ENCODE measurements at regions not wholly inside any gene's neighbourhood (a gene's known extent, or its start where the extent isn't known, plus 50 kb on each side); places are given as distances from the start of the nearest gene placed in this dataset.

- no peak overlapping the region for H3K27ac ChIP-seq (ENCODE audit: low read depth, low read length)
- H3K14ac ChIP-seq (ENCODE audit: low read length): no peak overlapping the region
- no peak overlapping the region for H2AK5ac ChIP-seq (ENCODE audit: low read length)
- no peaks in the 10 kb centered on the region for H3K79me2 ChIP-seq (ENCODE audit: control insufficient read depth, insufficient read depth, low read length, poor library complexity)
- H3K18ac ChIP-seq (ENCODE audit: low read length): no peak overlapping the region
- no peak overlapping the region for H2BK120ac ChIP-seq (ENCODE audit: insufficient read depth, low read length, poor library complexity)
- H3K9me3 ChIP-seq (ENCODE audit: insufficient read depth, low read depth, low read length): no peaks in the 10 kb centered on the region
- H2BK12ac ChIP-seq (ENCODE audit: low read length): no peak overlapping the region
- H3K4me1 ChIP-seq (ENCODE audit: control insufficient read depth in 1 of 2, insufficient read depth in 2 of 2, low read length in 2 of 2): no peaks in the 10 kb centered on the region
- H3K9ac ChIP-seq (ENCODE audit: low read length): no peak overlapping the region
- H3K36me3 ChIP-seq (ENCODE audit: control insufficient read depth in 1 of 2, insufficient read depth in 2 of 2, low read length in 2 of 2): no peaks in the 10 kb centered on the region
- no peak overlapping the region for H4K91ac ChIP-seq (ENCODE audit: low read depth, low read length)
- H3K4me2 ChIP-seq (ENCODE audit: low read length): no peak overlapping the region
- no peak overlapping the region for H3K4me3 ChIP-seq (ENCODE audit: low read depth, low read length)
- no peak overlapping the region for H3K23ac ChIP-seq (ENCODE audit: low read length)
- H2AFZ ChIP-seq (ENCODE audit: insufficient read depth, low read length, poor library complexity): no peak overlapping the region
- H3K27me3 ChIP-seq (ENCODE audit: insufficient read depth, low read length): no peaks in the 10 kb centered on the region
- H4K12ac ChIP-seq (ENCODE audit: low read depth, low read length): no peak overlapping the region
- H2BK5ac ChIP-seq (ENCODE audit: low read depth, low read length, poor library complexity): no peak overlapping the region
- WGBS (ENCODE audit: extremely low coverage, insufficient coverage, insufficient read length): no CpG with 5 or more reads among the region's 3 CpGs
- peaks cover 2% of the 10 kb centered on the region for H3K79me1 ChIP-seq (ENCODE audit: low read length)
- no peak overlapping the region for H3K4ac ChIP-seq (ENCODE audit: low read depth, low read length)
- no peak overlapping the region for H4K8ac ChIP-seq (ENCODE audit: low read depth, low read length)
- DNase-seq: no peak
Observed at GRCh38 chr18:30328839-30329238, 713.7 kb downstream of the DSC3 start.

GRCh38 chr18:30302181-30302580 is 740.4 kb downstream of the DSC3 start:
- H2AK5ac ChIP-seq (ENCODE audit: low read length): no peak overlapping the region
- no peak overlapping the region for H3K18ac ChIP-seq (ENCODE audit: low read length)
- no peak for DNase-seq
- no peaks in the 10 kb centered on the region for H3K27me3 ChIP-seq (ENCODE audit: insufficient read depth, low read length)
- H3K79me1 ChIP-seq (ENCODE audit: low read length): no peaks in the 10 kb centered on the region
- H3K36me3 ChIP-seq (ENCODE audit: control insufficient read depth in 1 of 2, insufficient read depth in 2 of 2, low read length in 2 of 2): no peaks in the 10 kb centered on the region
- H3K23ac ChIP-seq (ENCODE audit: low read length): no peak overlapping the region
- H4K12ac ChIP-seq (ENCODE audit: low read depth, low read length): no peak overlapping the region
- H3K27ac ChIP-seq (ENCODE audit: low read depth, low read length): no peak overlapping the region
- H4K8ac ChIP-seq (ENCODE audit: low read depth, low read length): no peak overlapping the region
- no peak overlapping the region for H2BK120ac ChIP-seq (ENCODE audit: insufficient read depth, low read length, poor library complexity)
- H3K4me2 ChIP-seq (ENCODE audit: low read length): no peak overlapping the region
- H2BK12ac ChIP-seq (ENCODE audit: low read length): no peak overlapping the region
- H2BK5ac ChIP-seq (ENCODE audit: low read depth, low read length, poor library complexity): no peak overlapping the region
- no peak overlapping the region for H4K91ac ChIP-seq (ENCODE audit: low read depth, low read length)
- no peak overlapping the region for H3K4ac ChIP-seq (ENCODE audit: low read depth, low read length)
- H3K4me1 ChIP-seq (ENCODE audit: control insufficient read depth in 1 of 2, insufficient read depth in 2 of 2, low read length in 2 of 2): no peaks in the 10 kb centered on the region
- no peak overlapping the region for H3K14ac ChIP-seq (ENCODE audit: low read length)
- no peaks in the 10 kb centered on the region for H3K79me2 ChIP-seq (ENCODE audit: control insufficient read depth, insufficient read depth, low read length, poor library complexity)
- no peak overlapping the region for H3K9ac ChIP-seq (ENCODE audit: low read length)
- no peak overlapping the region for H2AFZ ChIP-seq (ENCODE audit: insufficient read depth, low read length, poor library complexity)
- H3K4me3 ChIP-seq (ENCODE audit: low read depth, low read length): no peak overlapping the region
- H3K9me3 ChIP-seq (ENCODE audit: insufficient read depth, low read depth, low read length): no peaks in the 10 kb centered on the region

- no peak overlapping the region for H3K23ac ChIP-seq (ENCODE audit: low read length)
Observed at GRCh38 chr18:30298769-30299168, 743.8 kb downstream of the DSC3 start.

GRCh38 chr18:30288662-30289414 is 753.7 kb downstream of the DSC3 start:
- H3K79me2 ChIP-seq (ENCODE audit: control insufficient read depth, insufficient read depth, low read length, poor library complexity): no peaks in the 10 kb centered on the region
- H4K91ac ChIP-seq (ENCODE audit: low read depth, low read length): no peak overlapping the region
- no peak overlapping the region for H3K14ac ChIP-seq (ENCODE audit: low read length)
- no peaks in the 10 kb centered on the region for H3K4me1 ChIP-seq (ENCODE audit: control insufficient read depth in 1 of 2, insufficient read depth in 2 of 2, low read length in 2 of 2)
- H2AK5ac ChIP-seq (ENCODE audit: low read length): no peak overlapping the region
- H3K9me3 ChIP-seq (ENCODE audit: insufficient read depth, low read depth, low read length): no peaks in the 10 kb centered on the region
- H2BK12ac ChIP-seq (ENCODE audit: low read length): no peak overlapping the region
- H2BK5ac ChIP-seq (ENCODE audit: low read depth, low read length, poor library complexity): no peak overlapping the region
- H2AFZ ChIP-seq (ENCODE audit: insufficient read depth, low read length, poor library complexity): no peak overlapping the region
- H3K27me3 ChIP-seq (ENCODE audit: insufficient read depth, low read length): no peaks in the 10 kb centered on the region
- H3K27ac ChIP-seq (ENCODE audit: low read depth, low read length): no peak overlapping the region
- no peak overlapping the region for H3K23ac ChIP-seq (ENCODE audit: low read length)
- H3K4me2 ChIP-seq (ENCODE audit: low read length): no peak overlapping the region
- H3K18ac ChIP-seq (ENCODE audit: low read length): no peak overlapping the region
- no peak overlapping the region for H3K4ac ChIP-seq (ENCODE audit: low read depth, low read length)
- H3K4me3 ChIP-seq (ENCODE audit: low read depth, low read length): no peak overlapping the region
- no peak overlapping the region for H4K8ac ChIP-seq (ENCODE audit: low read depth, low read length)
- H3K79me1 ChIP-seq (ENCODE audit: low read length): no peaks in the 10 kb centered on the region
- no peak overlapping the region for H2BK120ac ChIP-seq (ENCODE audit: insufficient read depth, low read length, poor library complexity)
- no CpG with 5 or more reads among the region's 6 CpGs for WGBS (ENCODE audit: extremely low coverage, insufficient coverage, insufficient read length)
- H3K36me3 ChIP-seq (ENCODE audit: control insufficient read depth in 1 of 2, insufficient read depth in 2 of 2, low read length in 2 of 2): no peaks in the 10 kb centered on the region
- DNase-seq: no peak
- H4K12ac ChIP-seq (ENCODE audit: low read depth, low read length): no peak overlapping the region
- H3K9ac ChIP-seq (ENCODE audit: low read length): no peak overlapping the region

More at GRCh38 chr18:30298769-30299168, 743.8 kb downstream of the DSC3 start:
- H3K4ac ChIP-seq (ENCODE audit: low read depth, low read length): no peak overlapping the region
- H4K8ac ChIP-seq (ENCODE audit: low read depth, low read length): no peak overlapping the region
- H3K9me3 ChIP-seq (ENCODE audit: insufficient read depth, low read depth, low read length): no peaks in the 10 kb centered on the region
- H3K79me2 ChIP-seq (ENCODE audit: control insufficient read depth, insufficient read depth, low read length, poor library complexity): no peaks in the 10 kb centered on the region
- no peak overlapping the region for H2BK12ac ChIP-seq (ENCODE audit: low read length)
- H3K18ac ChIP-seq (ENCODE audit: low read length): no peak overlapping the region
- H3K4me2 ChIP-seq (ENCODE audit: low read length): no peak overlapping the region
- H4K12ac ChIP-seq (ENCODE audit: low read depth, low read length): no peak overlapping the region
- no peaks in the 10 kb centered on the region for H3K27me3 ChIP-seq (ENCODE audit: insufficient read depth, low read length)
- no peak overlapping the region for H3K14ac ChIP-seq (ENCODE audit: low read length)
- H3K4me1 ChIP-seq (ENCODE audit: control insufficient read depth in 1 of 2, insufficient read depth in 2 of 2, low read length in 2 of 2): no peaks in the 10 kb centered on the region
- WGBS (ENCODE audit: extremely low coverage, insufficient coverage, insufficient read length): no CpG with 5 or more reads among the region's 2 CpGs
- H3K4me3 ChIP-seq (ENCODE audit: low read depth, low read length): no peak overlapping the region
- no peak overlapping the region for H3K9ac ChIP-seq (ENCODE audit: low read length)
- no peak for DNase-seq
- H2BK5ac ChIP-seq (ENCODE audit: low read depth, low read length, poor library complexity): no peak overlapping the region
- no peaks in the 10 kb centered on the region for H3K36me3 ChIP-seq (ENCODE audit: control insufficient read depth in 1 of 2, insufficient read depth in 2 of 2, low read length in 2 of 2)
- H2BK120ac ChIP-seq (ENCODE audit: insufficient read depth, low read length, poor library complexity): no peak overlapping the region
- no peak overlapping the region for H4K91ac ChIP-seq (ENCODE audit: low read depth, low read length)
- no peak overlapping the region for H2AFZ ChIP-seq (ENCODE audit: insufficient read depth, low read length, poor library complexity)
- H3K79me1 ChIP-seq (ENCODE audit: low read length): no peaks in the 10 kb centered on the region
- H2AK5ac ChIP-seq (ENCODE audit: low read length): no peak overlapping the region
- no peak overlapping the region for H3K27ac ChIP-seq (ENCODE audit: low read depth, low read length)
